SH-SY5Y (cell line): ENCODE measurements at regions not wholly inside any gene's neighbourhood (a gene's known extent, or its start where the extent isn't known, plus 50 kb on each side); places are given as distances from the start of the nearest gene placed in this dataset.

ENCODE experiments used
- GATA2 ChIP-seq: IDR thresholded peaks from 2 replicates; pipeline ENCODE4 v1.6.1; 2011; ENCODE audit warnings: mild to moderate bottlenecking, low read depth, low read length
- GATA3 ChIP-seq: IDR thresholded peaks from 2 replicates; pipeline ENCODE4 v1.6.1; 2011; ENCODE audit warnings: low read depth, mild to moderate bottlenecking, low read length, moderate library complexity

DNA sequence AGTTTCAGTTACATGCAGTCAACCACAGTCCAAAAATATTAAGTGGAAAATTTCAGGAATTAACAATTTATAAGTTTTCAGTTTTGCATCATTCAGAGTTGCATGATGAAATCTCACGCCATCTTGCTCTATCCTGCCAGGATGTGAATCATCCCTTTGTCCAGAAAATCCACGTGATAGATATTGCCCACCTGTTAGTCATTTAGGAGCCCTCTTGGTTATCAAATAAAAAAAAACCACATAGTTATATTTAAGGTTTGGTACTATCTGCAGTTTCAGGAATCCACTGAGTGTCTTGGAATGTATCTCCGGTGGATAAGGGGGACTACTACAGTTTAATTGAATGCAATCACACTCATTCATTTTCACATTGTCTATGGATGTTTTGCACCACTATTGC lies 1249.0 kb upstream of the CITED2 start:
- TF ChIP-seq GATA2 (no peak), GATA3 (no peak)

DNA sequence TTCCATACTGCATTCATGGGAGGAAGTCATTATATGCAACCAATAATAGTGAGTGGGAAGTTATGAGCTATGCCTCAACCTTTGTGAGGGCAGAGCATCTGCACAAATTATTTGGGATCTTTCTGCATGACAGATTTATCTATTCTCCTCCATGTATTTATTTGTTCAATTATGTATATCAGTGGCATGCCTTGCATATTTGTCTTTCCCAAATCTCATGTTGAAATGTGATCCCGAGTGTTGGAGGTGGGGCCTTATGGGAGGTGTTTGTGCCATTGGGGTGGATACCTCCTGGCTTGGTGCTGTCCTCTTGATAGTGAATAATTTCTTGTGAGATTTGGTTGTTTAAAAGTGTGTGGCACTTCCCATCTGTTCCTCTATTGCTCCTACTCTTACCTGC lies 1246.0 kb upstream of the CITED2 start:
- TF ChIP-seq GATA3, result no peak
- no peak for TF ChIP-seq GATA2

DNA sequence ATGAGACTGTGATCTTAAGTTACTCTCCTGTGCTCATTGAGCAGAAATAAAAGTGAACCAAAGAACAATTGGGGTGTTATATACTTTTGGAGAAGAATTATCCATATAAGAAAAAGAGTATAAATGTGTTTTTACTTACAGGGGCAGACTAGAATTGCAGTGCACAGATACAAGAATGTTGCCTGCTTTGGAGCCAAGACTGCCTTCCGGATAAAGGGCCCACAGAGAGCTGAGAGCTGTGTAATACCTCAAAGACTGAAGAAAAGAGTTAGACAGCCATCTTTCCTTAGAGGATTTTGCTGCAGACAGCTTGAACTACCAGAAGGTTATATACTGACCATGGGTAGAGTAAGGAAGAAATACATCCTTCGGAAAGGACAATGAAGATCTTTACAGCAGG lies 1235.5 kb upstream of the CITED2 start:
- TF ChIP-seq GATA3, result no peak
- no peak for TF ChIP-seq GATA2

DNA sequence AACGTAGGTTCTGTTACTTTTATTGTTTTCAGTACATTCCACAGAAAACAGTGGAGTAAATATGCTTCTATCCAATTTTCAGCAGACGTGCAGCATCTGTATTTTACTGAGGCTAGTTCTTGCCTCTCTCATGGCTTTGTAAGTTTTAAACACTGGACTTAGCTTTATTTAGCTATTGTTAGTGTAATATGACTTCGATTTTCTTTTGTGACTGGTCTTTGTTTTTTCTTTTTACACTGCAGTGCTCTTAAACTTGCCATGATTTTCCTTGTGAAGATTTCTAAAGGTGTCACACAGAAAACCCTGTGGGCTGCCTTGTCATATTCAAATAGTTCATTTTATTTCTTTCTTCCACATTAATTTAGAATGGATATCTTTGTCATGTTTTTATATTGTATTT lies 1234.9 kb upstream of the CITED2 start:
- TF ChIP-seq GATA3 (no peak), GATA2 (no peak)

DNA sequence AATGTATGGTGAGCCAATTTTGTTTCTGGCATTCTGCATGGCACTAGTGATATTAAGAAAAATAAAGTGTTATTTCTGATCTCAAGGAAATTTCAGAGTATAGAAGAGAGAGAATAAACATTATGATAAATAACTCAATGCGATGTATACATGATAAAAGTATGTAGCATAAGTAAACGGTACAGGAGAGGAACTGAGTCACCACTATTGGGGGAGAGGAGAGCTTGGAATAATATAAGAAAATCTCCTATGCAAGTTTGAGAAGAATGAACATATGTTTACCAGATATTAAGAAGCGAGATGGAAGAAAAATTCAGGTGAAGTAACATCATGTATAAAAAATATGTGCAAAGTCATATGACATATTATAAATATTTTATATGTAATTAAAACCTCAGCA lies 1230.3 kb upstream of the CITED2 start:
- TF ChIP-seq GATA3, result no peak
- TF ChIP-seq GATA2, result no peak

DNA sequence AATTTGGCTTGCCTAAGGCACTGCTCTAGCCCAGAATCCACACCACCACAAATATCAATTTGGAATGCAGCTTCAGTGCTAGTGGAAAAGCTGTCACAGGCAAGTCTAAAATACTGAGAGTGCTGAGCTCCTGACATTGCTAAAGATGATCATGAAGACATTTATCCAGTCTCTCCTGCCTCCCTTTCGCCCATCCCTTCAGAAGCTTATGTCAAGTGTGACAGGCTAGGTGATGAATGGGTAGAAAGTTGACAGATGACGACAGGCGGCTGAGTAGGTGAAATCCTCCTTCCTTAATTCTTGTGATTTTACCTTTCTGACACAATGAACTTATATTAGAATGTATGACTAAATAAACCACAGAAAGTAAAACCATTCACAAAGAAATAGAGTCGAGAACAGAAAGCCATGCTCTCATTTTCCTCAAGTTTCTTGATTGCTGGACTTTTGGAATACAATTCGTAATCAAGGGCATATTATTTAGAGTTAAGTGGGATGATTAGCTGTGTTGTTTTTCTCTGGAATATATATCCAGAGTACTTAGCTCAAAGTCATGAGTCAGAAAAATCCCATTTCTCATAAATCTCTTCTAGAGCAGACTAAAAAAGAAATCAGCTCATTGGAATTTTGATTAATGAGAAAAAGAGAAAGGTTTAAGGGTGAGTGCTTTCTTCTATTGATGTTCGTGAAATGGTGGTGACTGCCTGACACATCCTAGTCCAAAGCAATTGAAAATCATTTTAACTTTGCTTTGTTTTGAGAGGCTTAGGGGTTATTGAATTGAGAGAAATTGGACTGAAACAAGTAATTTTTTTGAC lies 1228.2 kb upstream of the CITED2 start:
- TF ChIP-seq GATA3, result no peak
- TF ChIP-seq GATA2, result no peak

DNA sequence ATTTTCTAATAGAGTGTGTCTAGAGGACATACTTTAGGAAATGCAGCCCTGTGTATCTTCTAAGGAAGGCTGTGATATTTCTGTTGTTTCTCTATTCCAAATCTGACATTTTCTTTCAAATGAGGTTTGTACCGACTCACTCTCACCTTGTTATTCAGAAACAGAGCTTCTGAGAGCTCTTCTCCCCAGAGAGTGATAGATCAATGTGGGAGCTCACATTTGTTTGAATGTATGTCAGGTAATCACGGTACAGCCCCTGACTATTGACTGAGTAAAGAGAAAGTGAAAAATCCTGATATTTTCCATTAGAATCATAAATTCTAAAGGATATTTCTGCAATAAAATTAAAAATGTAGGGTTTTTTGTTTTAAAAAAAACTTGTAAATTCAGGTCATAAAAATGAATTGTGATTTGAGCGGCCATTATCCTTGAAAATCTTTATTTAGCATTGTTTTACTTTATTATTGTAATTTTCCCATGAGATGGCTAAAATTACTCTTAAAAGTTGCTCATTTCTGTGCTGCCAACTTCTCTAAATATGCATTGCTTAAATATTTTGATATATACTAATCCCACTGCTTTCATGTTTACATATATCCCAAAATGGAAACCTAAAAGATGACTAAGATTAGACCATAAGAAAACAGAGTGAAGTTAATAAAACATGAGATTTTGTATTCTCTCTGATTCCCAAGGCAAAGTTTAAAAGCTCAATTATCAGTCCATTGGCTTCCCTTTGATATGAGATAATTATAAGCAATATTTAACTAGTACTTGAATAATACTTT lies 1226.8 kb upstream of the CITED2 start:
- TF ChIP-seq GATA2 (no peak), GATA3 (no peak)

DNA sequence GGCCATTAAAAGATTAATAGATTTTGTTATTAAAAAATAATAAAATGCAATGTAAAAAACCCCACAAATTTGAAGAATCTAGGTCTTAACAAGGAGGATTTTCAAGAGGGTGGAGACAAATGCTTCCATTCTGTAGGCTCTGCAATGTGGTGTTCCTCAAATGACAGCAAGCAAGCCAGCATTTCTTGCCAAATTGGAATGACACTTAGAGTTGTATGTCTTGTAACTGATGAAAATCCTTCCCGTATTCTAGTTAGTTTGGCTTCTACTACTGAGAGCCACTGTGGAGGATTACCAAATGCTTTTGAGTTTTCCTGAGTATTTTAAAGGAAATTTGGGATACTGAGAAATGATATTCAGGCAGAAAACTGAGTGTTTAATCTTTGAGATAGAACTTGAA lies 1225.5 kb upstream of the CITED2 start:
- TF ChIP-seq GATA2, result no peak
- TF ChIP-seq GATA3, result no peak

DNA sequence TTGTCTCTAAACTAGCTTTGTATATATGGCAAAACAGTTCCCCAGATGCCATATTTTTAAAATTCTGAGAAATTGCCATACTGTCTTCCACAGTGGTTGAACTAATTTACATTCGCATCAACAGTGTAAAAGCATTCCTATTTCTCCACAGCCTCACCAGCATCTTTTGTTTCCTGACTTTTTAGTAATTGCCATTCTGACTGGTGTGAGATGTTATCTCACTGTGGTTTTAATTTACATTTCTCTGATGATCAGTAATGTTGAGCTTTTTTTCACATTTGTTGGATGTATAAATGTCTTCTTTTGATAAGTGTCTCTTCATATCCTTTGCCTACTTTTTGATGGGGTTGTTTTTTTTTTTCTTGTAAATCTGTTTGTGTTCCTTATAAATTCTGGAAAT lies 1222.7 kb upstream of the CITED2 start:
- TF ChIP-seq GATA3 (no peak), GATA2 (no peak)

DNA sequence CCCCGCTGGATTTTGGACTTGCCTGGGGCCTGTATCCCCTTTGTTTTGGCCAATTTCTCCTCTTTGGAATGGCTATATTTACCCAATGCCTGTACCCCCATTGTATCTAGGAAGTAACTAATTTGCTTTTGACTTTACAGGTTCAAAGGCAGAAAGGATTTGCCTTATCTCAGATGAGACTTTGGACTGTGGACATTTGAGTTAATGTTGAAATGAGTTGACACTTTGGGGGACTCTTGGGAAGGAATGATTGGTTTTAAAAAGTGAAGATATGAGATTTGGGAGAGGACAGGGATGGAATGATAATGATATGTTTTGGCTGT lies 1220.3 kb upstream of the CITED2 start:
- TF ChIP-seq GATA3 (no peak), GATA2 (no peak)

DNA sequence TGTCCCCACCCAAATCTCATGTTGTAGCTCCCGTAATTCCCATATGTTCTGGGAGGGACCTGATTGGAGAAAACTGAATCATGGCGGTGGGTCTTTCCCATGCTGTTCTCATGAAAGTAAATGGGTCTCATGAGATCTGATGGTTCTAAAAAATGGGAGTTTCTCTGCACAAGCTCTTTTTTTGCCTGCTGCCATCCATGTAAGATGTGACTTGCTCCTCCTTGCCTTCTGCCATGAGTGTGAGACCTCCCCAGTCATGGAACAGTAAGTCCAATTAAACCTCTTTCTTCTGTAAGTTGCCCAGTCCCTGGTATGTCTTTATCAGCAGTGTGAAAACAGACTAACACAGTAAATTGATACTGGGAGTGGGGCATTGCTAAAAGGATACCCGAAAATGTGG lies 1218.4 kb upstream of the CITED2 start:
- TF ChIP-seq GATA3 (no peak), GATA2 (no peak)

DNA sequence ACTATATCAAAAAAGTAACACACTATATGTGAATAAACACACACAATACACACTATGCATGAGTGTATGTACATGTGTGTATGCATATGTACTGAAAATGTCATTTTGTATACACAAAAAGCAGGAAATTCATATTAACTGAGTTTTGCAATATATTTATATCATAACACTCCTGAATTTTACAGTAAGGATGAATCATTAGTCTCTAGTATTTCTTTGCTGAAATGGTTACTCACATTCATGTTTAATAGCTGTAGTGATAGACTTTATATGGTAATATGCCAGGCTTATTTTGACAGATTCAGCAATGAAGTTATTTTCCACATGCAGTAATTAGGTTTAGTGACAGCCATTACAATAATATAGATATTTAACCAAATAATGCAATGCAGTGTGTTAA lies 1216.2 kb upstream of the CITED2 start:
- no peak for TF ChIP-seq GATA3
- TF ChIP-seq GATA2, result no peak

DNA sequence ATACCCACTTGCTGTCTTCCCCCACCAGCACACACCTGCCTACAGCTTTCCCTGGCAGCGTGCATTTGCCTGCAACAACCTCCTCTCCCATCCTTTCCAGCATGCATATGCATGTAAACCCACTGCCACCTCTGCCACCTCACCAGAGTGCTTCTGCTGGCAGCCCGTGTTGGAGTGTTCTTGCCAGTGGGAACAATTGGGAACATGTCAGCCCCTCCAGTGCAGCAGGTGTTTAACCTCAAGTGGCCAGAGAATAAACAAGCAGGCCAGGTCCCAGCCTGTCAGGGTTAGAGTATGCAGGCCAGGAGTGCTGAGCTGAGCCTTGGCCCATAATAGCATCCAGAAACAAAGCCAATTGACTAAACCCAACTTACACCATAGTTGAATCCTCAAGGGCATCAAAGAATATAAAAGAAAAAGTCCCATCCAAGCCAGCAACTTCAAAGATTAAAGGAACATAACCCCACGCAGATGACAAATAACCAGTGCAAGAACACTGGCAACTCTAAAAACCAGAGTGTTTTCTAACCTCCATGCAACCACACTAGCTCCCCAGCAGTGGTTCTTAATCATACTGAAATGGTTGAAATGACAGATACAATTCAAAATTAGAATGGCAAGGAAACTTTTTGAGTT lies 1212.1 kb upstream of the CITED2 start:
- TF ChIP-seq GATA2 (no peak), GATA3 (no peak)

DNA sequence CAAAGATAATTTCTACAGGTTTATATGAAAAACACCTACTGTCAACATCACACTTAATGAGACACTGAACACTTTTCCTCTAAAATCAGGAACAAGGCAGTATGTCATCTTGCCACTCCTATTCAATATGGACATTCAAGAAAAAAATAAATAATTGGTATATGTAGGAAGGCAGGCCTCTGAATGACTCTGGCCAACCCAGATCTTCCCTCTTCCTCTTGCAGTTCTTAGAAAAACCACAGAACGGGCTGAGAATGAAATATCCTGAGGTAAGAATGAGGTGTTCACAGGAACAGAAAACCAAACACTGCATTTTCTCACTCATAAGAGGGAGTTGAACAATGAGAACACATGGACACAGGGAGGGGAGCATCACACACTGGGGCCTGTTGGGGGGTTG lies 1207.2 kb upstream of the CITED2 start:
- TF ChIP-seq GATA3, result no peak
- TF ChIP-seq GATA2, result no peak

DNA sequence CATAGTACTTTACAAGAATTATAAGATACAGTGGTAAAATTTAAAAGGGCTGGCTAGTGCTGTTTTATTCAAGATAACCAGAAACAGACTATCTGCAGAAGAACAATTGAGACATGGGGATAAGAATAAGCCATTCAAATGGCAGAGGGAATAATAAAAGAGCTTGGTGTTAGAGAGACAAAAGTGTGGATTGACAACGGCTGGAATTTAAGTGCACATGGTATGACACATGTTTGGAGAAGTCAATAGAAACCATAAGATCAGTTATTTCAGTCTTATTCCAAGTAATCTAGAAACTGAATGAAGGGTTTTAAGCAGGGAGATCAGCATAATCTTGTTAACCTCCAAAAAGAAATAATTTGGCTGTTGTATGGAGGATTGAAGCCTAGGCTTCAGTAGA lies 1205.5 kb upstream of the CITED2 start:
- TF ChIP-seq GATA2 (no peak), GATA3 (no peak)

DNA sequence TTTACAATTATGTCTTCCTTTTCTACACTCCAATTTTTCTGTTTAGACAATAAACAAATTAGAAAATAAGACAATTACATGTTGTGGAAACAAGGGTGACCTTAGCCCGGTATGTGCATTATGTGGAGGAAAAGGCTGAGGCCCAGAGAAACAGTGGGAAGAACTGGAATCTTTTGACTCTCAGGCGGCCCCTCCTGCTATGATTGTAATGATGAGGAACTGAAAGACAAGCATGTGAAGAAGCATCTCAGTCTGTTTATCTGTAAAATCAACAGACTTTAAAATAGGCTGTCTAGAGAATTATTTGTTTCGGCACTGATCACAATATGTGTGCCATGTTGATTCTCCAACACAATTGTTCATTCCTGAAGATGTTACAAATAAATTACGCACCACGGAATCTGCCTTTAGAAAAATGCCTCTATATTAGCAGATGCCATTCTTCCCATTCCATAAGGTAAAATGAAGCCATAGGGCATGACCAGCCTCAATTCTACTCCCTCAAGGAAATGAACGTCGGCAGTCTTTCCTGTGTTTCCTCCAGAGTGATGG lies 1201.6 kb upstream of the CITED2 start:
- no peak for TF ChIP-seq GATA2
- TF ChIP-seq GATA3, result no peak
